A673 (cell line): ENCODE measurements at regions not wholly inside any gene's neighbourhood (a gene's known extent, or its start where the extent isn't known, plus 50 kb on each side); places are given as distances from the start of the nearest gene placed in this dataset.

ENCODE experiments used
- EZH2 ChIP-seq: fragments of 200-600 bp; sonication (generic); IDR thresholded peaks from 2 replicates; pipeline ENCODE4 v1.6.1; 2017; ENCODE audit warnings: borderline replicate concordance, low read depth, mild to moderate bottlenecking, mixed read lengths, antibody characterized with exemption, low read length; ENCODE audit not compliant: poor library complexity, severe bottlenecking
- TF ChIP-seq, protein P1 (sequence below): fragments of 300-800, 200-600 bp; sonication (generic); conservative IDR thresholded peaks from 2 replicates; pipeline ENCODE4 v1.5.1; 2017; ENCODE audit warnings: low read depth, mild to moderate bottlenecking, antibody characterized with exemption, low read length, moderate library complexity, mixed read lengths

DNA sequence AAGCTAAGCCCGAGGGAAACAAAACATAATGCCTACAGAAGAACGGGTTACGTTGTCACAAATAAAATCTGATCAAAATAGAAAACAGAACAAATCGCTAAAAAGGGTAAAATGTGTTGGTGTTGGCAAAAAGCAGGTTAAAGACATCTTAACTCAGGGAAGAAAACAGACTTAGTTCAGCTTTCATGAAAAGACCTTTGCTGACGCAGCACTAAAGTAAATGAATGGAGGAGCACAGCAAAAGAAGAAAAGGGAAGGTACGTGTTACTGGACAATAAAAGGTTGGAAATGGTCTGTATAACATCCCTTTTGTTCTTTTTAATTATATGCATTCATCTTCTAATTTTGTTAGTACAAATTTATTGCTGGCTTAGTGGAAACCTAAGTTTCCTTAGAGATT, 117.4 kb upstream of the DSEL start:
- TF ChIP-seq, protein P1, sequence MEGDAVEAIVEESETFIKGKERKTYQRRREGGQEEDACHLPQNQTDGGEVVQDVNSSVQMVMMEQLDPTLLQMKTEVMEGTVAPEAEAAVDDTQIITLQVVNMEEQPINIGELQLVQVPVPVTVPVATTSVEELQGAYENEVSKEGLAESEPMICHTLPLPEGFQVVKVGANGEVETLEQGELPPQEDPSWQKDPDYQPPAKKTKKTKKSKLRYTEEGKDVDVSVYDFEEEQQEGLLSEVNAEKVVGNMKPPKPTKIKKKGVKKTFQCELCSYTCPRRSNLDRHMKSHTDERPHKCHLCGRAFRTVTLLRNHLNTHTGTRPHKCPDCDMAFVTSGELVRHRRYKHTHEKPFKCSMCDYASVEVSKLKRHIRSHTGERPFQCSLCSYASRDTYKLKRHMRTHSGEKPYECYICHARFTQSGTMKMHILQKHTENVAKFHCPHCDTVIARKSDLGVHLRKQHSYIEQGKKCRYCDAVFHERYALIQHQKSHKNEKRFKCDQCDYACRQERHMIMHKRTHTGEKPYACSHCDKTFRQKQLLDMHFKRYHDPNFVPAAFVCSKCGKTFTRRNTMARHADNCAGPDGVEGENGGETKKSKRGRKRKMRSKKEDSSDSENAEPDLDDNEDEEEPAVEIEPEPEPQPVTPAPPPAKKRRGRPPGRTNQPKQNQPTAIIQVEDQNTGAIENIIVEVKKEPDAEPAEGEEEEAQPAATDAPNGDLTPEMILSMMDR: no peak
- no peak for TF ChIP-seq EZH2
